Sciatic nerve (tissue), 2 donors: ENCODE measurements at regions not wholly inside any gene's neighbourhood (a gene's known extent, or its start where the extent isn't known, plus 50 kb on each side); places are given as distances from the start of the nearest gene placed in this dataset.
"Not testable (repeated sequence)": the region's sequence is repeated elsewhere in the genome, so short reads cannot be mapped to it uniquely, and the experiment has no call there.

Experiments used
- ATAC-seq: fragments of 200-7000 bp; cut with Tn5 transposase; one replicate; pipeline ENCODE4 v1.9.1; 2020; ENCODE audit warnings: mild to moderate bottlenecking, moderate library complexity
- DNase-seq: peaks from one replicate; pipeline ENCODE4 v3.0.0-alpha.2; 2020; ENCODE audit warnings: low spot score
- intact Hi-C: fragments of 100-400 bp; cut with DNase I; formaldehyde crosslinking; loops from one replicate; pipeline ENCODE4 v1.14.2; 2022
- donor health status: DM: no; HTN: no; CAD: no.
- donor health status: DM: no; HTN: no; CAD: no.

GRCh38 chr12:94916663-94917062, 86.8 kb downstream of the NDUFA12 start:
- no peak for ATAC-seq
- DNase-seq, result no peak
- intact Hi-C loops, result no loop called here

- DNase-seq, result no peak
- peak; percentile 96 for ATAC-seq
Observed at GRCh38 chr12:94909663-94910062, 93.8 kb downstream of the NDUFA12 start.

GRCh38 chr12:94905749-94906148, 97.7 kb downstream of the NDUFA12 start:
- DNase-seq, ATAC-seq: not testable (repeated sequence)
- intact Hi-C loops, result loop anchor here (5.0 kb wide), 1 partner anchor 377 kb away; no protein-coding TSS in a partner anchor

More at GRCh38 chr12:94909663-94910062, 93.8 kb downstream of the NDUFA12 start:
- intact Hi-C loops, result loop anchor here (5.0 kb wide), 1 partner anchor 373 kb away; no protein-coding TSS in a partner anchor

- DNase-seq, result no peak
- intact Hi-C loops, result no loop called here
- no peak for ATAC-seq
Observed at GRCh38 chr12:94900496-94900895, 103.0 kb downstream of the NDUFA12 start.

- intact Hi-C loops, result no loop called here
- DNase-seq (no peak), ATAC-seq (no peak)
Observed at GRCh38 chr12:94898388-94898787, 105.1 kb downstream of the NDUFA12 start.

- no peak for DNase-seq
- intact Hi-C loops, result no loop called here
- ATAC-seq, result no peak
Observed at GRCh38 chr12:94892544-94893267, 110.8 kb downstream of the NDUFA12 start.

GRCh38 chr12:94889445-94890210, 113.9 kb downstream of the NDUFA12 start:
- ATAC-seq (peak; percentile 10), DNase-seq (no peak)
- intact Hi-C loops, result no loop called here

GRCh38 chr12:94879542-94879941, 124.0 kb downstream of the NDUFA12 start:
- ATAC-seq, result no peak
- DNase-seq, result no peak
- intact Hi-C loops, result no loop called here

GRCh38 chr12:94875525-94875924, 128.0 kb downstream of the NDUFA12 start:
- peak; percentile 33 for ATAC-seq
- DNase-seq, result no peak
- intact Hi-C loops, result no loop called here

GRCh38 chr12:94874518-94875302, 128.8 kb downstream of the NDUFA12 start:
- intact Hi-C loops, result no loop called here
- no peak for ATAC-seq
- no peak for DNase-seq

GRCh38 chr12:94873734-94874517, 129.6 kb downstream of the NDUFA12 start:
- no peak for DNase-seq
- intact Hi-C loops, result no loop called here

GRCh38 chr12:94872971-94873733, 130.3 kb downstream of the NDUFA12 start:
- ATAC-seq (peak; percentile 25), DNase-seq (no peak)
- intact Hi-C loops, result no loop called here

More at GRCh38 chr12:94873734-94874517, 129.6 kb downstream of the NDUFA12 start:
- peak; percentile 61 for ATAC-seq

- intact Hi-C loops, result no loop called here
- no peak for DNase-seq
- no peak for ATAC-seq
Observed at GRCh38 chr12:94872671-94872970, 130.9 kb downstream of the NDUFA12 start.

GRCh38 chr12:94872007-94872653, 131.4 kb downstream of the NDUFA12 start:
- ATAC-seq (no peak), DNase-seq (no peak)
- intact Hi-C loops, result no loop called here

GRCh38 chr12:94870511-94870910, 133.0 kb downstream of the NDUFA12 start:
- intact Hi-C loops, result no loop called here
- ATAC-seq, result no peak

GRCh38 chr12:94868161-94868560, 135.3 kb downstream of the NDUFA12 start:
- no peak for DNase-seq
- no peak for ATAC-seq
- intact Hi-C loops, result no loop called here

More at GRCh38 chr12:94870511-94870910, 133.0 kb downstream of the NDUFA12 start:
- DNase-seq, result no peak

GRCh38 chr12:94867066-94867855, 136.2 kb downstream of the NDUFA12 start:
- peak; percentile 32 for ATAC-seq
- intact Hi-C loops, result no loop called here
- no peak for DNase-seq
